IMR-90 (cell line): ENCODE measurements at regions not wholly inside any gene's neighbourhood (a gene's known extent, or its start where the extent isn't known, plus 50 kb on each side); places are given as distances from the start of the nearest gene placed in this dataset.

Experiments
- ATAC-seq: fragments of 200-7000 bp; cut with Tn5 transposase; 2 replicates; pipeline ENCODE4 v1.9.1; 2020; ENCODE audit warnings: low read depth, mild to moderate bottlenecking, moderate library complexity
- BruUV-seq: library from RNA; stranded (reverse); fragments of 400-500 nt; replicated peaks from 2 replicates; lab custom pipeline; 2021; lab: Mats Ljungman, UMichigan
- CTCF ChIA-PET: fragments of 300-600 bp; formaldehyde crosslinking; extraction: SDS; loops from one replicate; lab custom pipeline; 2021; ENCODE audit warnings: antibody characterized with exemption; lab: Yijun Ruan, JAX
- POLR2A ChIA-PET: fragments of 300-600 bp; sonication (Branson Sonifier 250); formaldehyde crosslinking; loops from one replicate; lab custom pipeline; 2022; ENCODE audit warnings: antibody characterized with exemption; ENCODE audit not compliant: unreplicated experiment; lab: Charles Lee
- DNase-seq: peaks from one replicate; pipeline ENCODE4 v3.0.0; 2013
- H2AFZ ChIP-seq: replicated peaks from 2 replicates; pipeline ENCODE3; 2013; ENCODE audit warnings: low read length, mild to moderate bottlenecking; ENCODE audit not compliant: poor library complexity
- H2AK5ac ChIP-seq: 2 replicates; pipeline ENCODE4 v1.6.1; 2013; ENCODE audit warnings: low read depth, low read length, inconsistent platforms
- H2AK9ac ChIP-seq: replicated peaks from 2 replicates; pipeline ENCODE3; 2013; ENCODE audit warnings: mild to moderate bottlenecking, low read depth, low read length, moderate library complexity; ENCODE audit not compliant: poor library complexity
- H2BK120ac ChIP-seq: 2 replicates; pipeline ENCODE4 v1.6.1; 2013; ENCODE audit warnings: low read depth, low read length, inconsistent platforms
- H2BK15ac ChIP-seq: 3 replicates; pipeline ENCODE4 v1.6.1; 2013; ENCODE audit warnings: low read depth, low read length, inconsistent platforms
- H2BK20ac ChIP-seq: 2 replicates; pipeline ENCODE4 v1.6.1; 2013; ENCODE audit warnings: low read depth, mild to moderate bottlenecking, inconsistent platforms, low read length, moderate library complexity
- H2BK5ac ChIP-seq: 2 replicates; pipeline ENCODE4 v1.6.1; 2013; ENCODE audit warnings: mild to moderate bottlenecking, low read depth, low read length, inconsistent platforms; ENCODE audit not compliant: poor library complexity, severe bottlenecking
- H3K14ac ChIP-seq: replicated peaks from 2 replicates; pipeline ENCODE4 v1.6.1; 2013; ENCODE audit warnings: low read depth, low read length, inconsistent platforms
- H3K18ac ChIP-seq: 2 replicates; pipeline ENCODE4 v1.6.1; 2013; ENCODE audit warnings: low read depth, low read length, control low read depth
- H3K23ac ChIP-seq: 2 replicates; pipeline ENCODE4 v1.6.1; 2013; ENCODE audit warnings: low read depth, low read length, inconsistent platforms
- H3K27ac ChIP-seq: 2 replicates; pipeline ENCODE4 v1.5.1; 2013; ENCODE audit warnings: mild to moderate bottlenecking, control low read depth, low read length; ENCODE audit not compliant: insufficient read depth
- H3K27me3 ChIP-seq: 2 replicates; pipeline ENCODE4 v1.6.1; 2013; ENCODE audit warnings: low read length; ENCODE audit not compliant: control insufficient read depth, insufficient read depth
- H3K36me3 ChIP-seq: 2 replicates; pipeline ENCODE4 v1.6.1; 2013; ENCODE audit warnings: low read length, mixed read lengths; ENCODE audit not compliant: control insufficient read depth, insufficient read depth
- H3K4ac ChIP-seq: 2 replicates; pipeline ENCODE4 v1.6.1; 2013; ENCODE audit warnings: low read depth, low read length, inconsistent platforms
- H3K4me1 ChIP-seq: 2 replicates; pipeline ENCODE4 v1.6.1; 2013; ENCODE audit warnings: low read length, mixed read lengths; ENCODE audit not compliant: control insufficient read depth, insufficient read depth
- H3K4me2 ChIP-seq: 2 replicates; pipeline ENCODE4 v1.6.1; 2013; ENCODE audit warnings: low read depth, mild to moderate bottlenecking, control low read depth, low read length, moderate library complexity
- H3K4me3 ChIP-seq: 2 replicates; pipeline ENCODE4 v1.5.1; 2013; ENCODE audit warnings: low read depth, mild to moderate bottlenecking, control low read depth, low read length, moderate library complexity; ENCODE audit not compliant: insufficient read depth
- H3K56ac ChIP-seq: 2 replicates; pipeline ENCODE4 v1.6.1; 2013; ENCODE audit warnings: low read length, inconsistent platforms; ENCODE audit not compliant: insufficient read depth; ENCODE audit errors: extremely low read depth
- H3K79me1 ChIP-seq, 2 experiments: 2 replicates each; pipeline ENCODE4 v1.6.1; 2013; ENCODE audit warnings: low read length in 2 of 2, inconsistent platforms in 1 of 2, low read depth in 1 of 2
- H3K9ac ChIP-seq: 2 replicates; pipeline ENCODE4 v1.6.1; 2013; ENCODE audit warnings: low read depth, low read length, control low read depth
- H3K9me1 ChIP-seq: 2 replicates; pipeline ENCODE4 v1.6.1; 2013; ENCODE audit warnings: low read length, inconsistent platforms; ENCODE audit not compliant: insufficient read depth
- H3K9me3 ChIP-seq: 2 replicates; pipeline ENCODE4 v1.6.1; 2013; ENCODE audit warnings: low read length; ENCODE audit not compliant: control insufficient read depth, insufficient read depth
- H4K20me1 ChIP-seq: 2 replicates; pipeline ENCODE4 v1.6.1; 2013; ENCODE audit warnings: low read length, inconsistent platforms; ENCODE audit not compliant: insufficient read depth
- H4K5ac ChIP-seq: 2 replicates; pipeline ENCODE4 v1.6.1; 2013; ENCODE audit warnings: mild to moderate bottlenecking, low read depth, low read length, control low read depth
- H4K8ac ChIP-seq, 2 experiments: 2 replicates each; pipeline ENCODE4 v1.6.1; 2013; ENCODE audit warnings: low read depth in 2 of 2, low read length in 2 of 2, control low read depth in 1 of 2, inconsistent platforms in 1 of 2
- H4K91ac ChIP-seq: 2 replicates; pipeline ENCODE4 v1.6.1; 2013; ENCODE audit warnings: low read depth, low read length, inconsistent platforms; ENCODE audit not compliant: insufficient read depth
- BHLHE40 ChIP-seq: fragments of 150-350 bp; IDR thresholded peaks from 2 replicates; pipeline ENCODE4 v1.6.1; 2016; ENCODE audit warnings: mild to moderate bottlenecking, low read depth, low read length
- CEBPB ChIP-seq: IDR thresholded peaks from 2 replicates; pipeline ENCODE4 v1.6.1; 2012; ENCODE audit warnings: low read depth, low read length, improper control_type of control experiment
- CHD1 ChIP-seq: IDR thresholded peaks from 2 replicates; pipeline ENCODE4 v1.6.1; 2012; ENCODE audit warnings: low read depth, low read length, improper control_type of control experiment
- CTCF ChIP-seq: conservative IDR thresholded peaks from 2 replicates; pipeline ENCODE4 v1.5.1; 2012; ENCODE audit warnings: mild to moderate bottlenecking, low read depth, low read length, improper control_type of control experiment
- ELK1 ChIP-seq: fragments of 150-350 bp; IDR thresholded peaks from 2 replicates; pipeline ENCODE4 v1.6.1; 2016; ENCODE audit warnings: low read depth, mild to moderate bottlenecking, low read length, moderate library complexity, borderline replicate concordance
- FOS ChIP-seq: fragments of 150-350 bp; IDR thresholded peaks from 2 replicates; pipeline ENCODE4 v1.6.1; 2016; ENCODE audit warnings: low read depth, low read length
- MAFK ChIP-seq: IDR thresholded peaks from 2 replicates; pipeline ENCODE4 v1.6.1; 2012; ENCODE audit warnings: low read depth, low read length, improper control_type of control experiment
- MAZ ChIP-seq: IDR thresholded peaks from 2 replicates; pipeline ENCODE4 v1.6.1; 2012; ENCODE audit warnings: low read depth, mild to moderate bottlenecking, low read length, improper control_type of control experiment, moderate library complexity, borderline replicate concordance
- MXI1 ChIP-seq: IDR thresholded peaks from 2 replicates; pipeline ENCODE4 v1.6.1; 2012; ENCODE audit warnings: low read depth, mild to moderate bottlenecking, low read length, moderate library complexity, borderline replicate concordance
- NFE2L2 ChIP-seq: fragments of 150-350 bp; IDR thresholded peaks from 2 replicates; pipeline ENCODE4 v1.6.1; 2016; ENCODE audit warnings: low read depth, mild to moderate bottlenecking, low read length
- POLR2A ChIP-seq: IDR thresholded peaks from 2 replicates; pipeline ENCODE4 v1.6.1; 2012; ENCODE audit warnings: mild to moderate bottlenecking, low read depth, low read length
- RAD21 ChIP-seq: IDR thresholded peaks from 2 replicates; pipeline ENCODE4 v1.6.1; 2012; ENCODE audit warnings: low read length, improper control_type of control experiment
- RCOR1 ChIP-seq: IDR thresholded peaks from 2 replicates; pipeline ENCODE4 v1.6.1; 2012; ENCODE audit warnings: mild to moderate bottlenecking, low read length, improper control_type of control experiment; ENCODE audit not compliant: insufficient replicate concordance
- RFX5 ChIP-seq: IDR thresholded peaks from 2 replicates; pipeline ENCODE4 v1.8.0; 2012; ENCODE audit warnings: low read depth, mild to moderate bottlenecking, low read length, moderate library complexity
- SMC3 ChIP-seq: fragments of 150-350 bp; IDR thresholded peaks from 2 replicates; pipeline ENCODE4 v1.6.1; 2016; ENCODE audit warnings: low read depth, mild to moderate bottlenecking, antibody characterized with exemption, low read length, moderate library complexity
- WGBS, 2 experiments: methylation state at CpG; one replicate each; pipeline versions ENCODE4 v1.1.5 to v1.1.7; 2013; ENCODE audit warnings: missing lambda C conversion rate in 2 of 2; ENCODE audit not compliant: insufficient read length in 1 of 2; ENCODE audit errors: extremely low coverage in 2 of 2; 5-methylcytosine and 5-hydroxymethylcytosine counted together
- dilution Hi-C: fragments of 300-500 bp; cut with HindIII; formaldehyde crosslinking; loops from one replicate; pipeline ENCODE4 v1.14.3; 2018; ENCODE audit warnings: low sequenced_read_pairs; ENCODE audit not compliant: unreplicated experiment
- in situ Hi-C: fragments of 300-500 bp; cut with MboI; formaldehyde crosslinking; loops from 3 replicates; pipeline ENCODE4 v1.14.3; 2019; ENCODE audit warnings: low sequenced_read_pairs, inconsistent platforms, mixed read lengths
- intact Hi-C: fragments of 100-400 bp; cut with micrococcal nuclease; formaldehyde crosslinking; loops from 2 replicates; pipeline ENCODE4 v1.10.0; 2022

GRCh38 chr2:49858657-49859056 lies 704.3 kb upstream of the FSHR start:
- Histone ChIP-seq H2BK20ac (no peak overlapping the region), H3K23ac (no peak overlapping the region), H3K9me3 (peaks cover 9% of the 10 kb centered on the region), H4K5ac (no peak overlapping the region), H2AK5ac (no peak overlapping the region), H3K9ac (no peak overlapping the region), H4K91ac (no peak overlapping the region), H3K27me3 (no peaks in the 10 kb centered on the region), H3K14ac (no peak overlapping the region), H2BK120ac (no peak overlapping the region), H2BK15ac (no peak overlapping the region), H3K4me3 (no peak overlapping the region), H4K8ac (no peak overlapping the region), H3K4ac (no peak overlapping the region), H3K36me3 (no peaks in the 10 kb centered on the region), H3K4me1 (no peaks in the 10 kb centered on the region), H2BK5ac (no peak overlapping the region), H3K9me1 (no peaks in the 10 kb centered on the region), H2AK9ac (no peak overlapping the region), H3K18ac (no peak overlapping the region), H3K79me1 (no peaks in the 10 kb centered on the region), H3K56ac (no peak overlapping the region), H3K27ac (no peak overlapping the region), H2AFZ (no peak overlapping the region), H3K4me2 (no peak overlapping the region), H4K20me1 (no peaks in the 10 kb centered on the region)
- ChIA-PET CTCF (interaction anchor here (0.9 kb wide), 1 partner anchor 17 kb away, joined by 4 read pairs; no protein-coding TSS in a partner anchor), POLR2A (no interaction called here)
- intact Hi-C loops = no loop called here
- DNase-seq = no peak
- TF ChIP-seq MAFK (no peak), SMC3 (no peak), FOS (no peak), RAD21 (no peak), RFX5 (no peak), CEBPB (no peak), MXI1 (no peak), POLR2A (no peak), RCOR1 (no peak), ELK1 (no peak), CHD1 (no peak), MAZ (no peak), BHLHE40 (no peak), CTCF (no peak), NFE2L2 (no peak)
- ATAC-seq = no peak
- no CpG with 5 or more reads among the region's 2 CpGs for WGBS, 2 experiments
- in situ Hi-C loops = no loop called here
- BruUV-seq = no TSS peak
- dilution Hi-C loops = no loop called here
